K562 (cell line): ENCODE measurements at regions not wholly inside any gene's neighbourhood (a gene's known extent, or its start where the extent isn't known, plus 50 kb on each side); places are given as distances from the start of the nearest gene placed in this dataset.

Source experiments
- ATF3 ChIP-seq, 2 experiments: fragments of 450-650 bp in 1 of 2; sonication (generic) in 1 of 2; formaldehyde crosslinking in 1 of 2; IDR thresholded peaks in 1 of 2; conservative IDR thresholded peaks in 1 of 2; 2 replicates each; pipeline versions ENCODE4 v1.6.1 to v1.8.1; 2016 to 2023; ENCODE audit warnings: mild to moderate bottlenecking in 2 of 2, moderate library complexity in 2 of 2, inconsistent platforms in 1 of 2, missing genetic modification reagents in 1 of 2
- C11orf30 ChIP-seq: fragments of 450-650 bp; IDR thresholded peaks from 2 replicates; pipeline ENCODE4 v1.6.1; 2016; ENCODE audit warnings: low read depth, mild to moderate bottlenecking
- CEBPB ChIP-seq: fragments of 450-650 bp; IDR thresholded peaks from 2 replicates; pipeline ENCODE4 v1.6.1; 2016; ENCODE audit warnings: missing genetic modification characterization, missing compliant biosample characterization
- ETV1 ChIP-seq: fragments of 450-650 bp; conservative IDR thresholded peaks from 2 replicates; pipeline ENCODE4 v1.6.1; 2016; ENCODE audit warnings: missing genetic modification characterization, control low read depth, low read depth, missing compliant biosample characterization
- FUS ChIP-seq: fragments of 200-400 bp; formaldehyde crosslinking; optimal IDR thresholded peaks from 2 replicates; pipeline ENCODE3; 2017; ENCODE audit warnings: low read depth, low read length
- KDM2B ChIP-seq: fragments of 250-450 bp; sonication (Bioruptor Pico); IDR thresholded peaks from 2 replicates; pipeline ENCODE4 v1.8.0; 2021; ENCODE audit warnings: mild to moderate bottlenecking, moderate library complexity
- MBD2 ChIP-seq: sonication (generic); IDR thresholded peaks from 2 replicates; pipeline ENCODE4 v1.6.1; 2016; ENCODE audit warnings: low read depth, borderline replicate concordance
- NCOA2 ChIP-seq, 2 experiments: fragments of 450-650 bp; IDR thresholded peaks; 2 replicates each; pipeline ENCODE4 v1.6.1; 2018; ENCODE audit warnings: mild to moderate bottlenecking in 2 of 2, moderate library complexity in 1 of 2; ENCODE audit not compliant: partially characterized antibody in 2 of 2
- PPARD ChIP-seq: fragments of 250-450 bp; sonication (Bioruptor Pico); IDR thresholded peaks from 2 replicates; pipeline ENCODE4 v1.8.0; 2022; ENCODE audit warnings: inconsistent platforms, mild to moderate bottlenecking, moderate library complexity
- TCF15 ChIP-seq: fragments of 250-450 bp; sonication (Bioruptor Pico); IDR thresholded peaks from 2 replicates; pipeline ENCODE4 v1.8.0; 2022; ENCODE audit warnings: moderate library complexity, mild to moderate bottlenecking, inconsistent platforms
- ZFP36 ChIP-seq: fragments of 150-350 bp; IDR thresholded peaks from 2 replicates; pipeline ENCODE4 v1.6.1; 2018; ENCODE audit warnings: low read length, low read depth; ENCODE audit not compliant: partially characterized antibody
- ZNF586 ChIP-seq: fragments of 450-650 bp; formaldehyde crosslinking; conservative IDR thresholded peaks from 2 replicates; pipeline ENCODE4 v1.4.0; 2020; ENCODE audit warnings: mild to moderate bottlenecking, moderate library complexity
- TF ChIP-seq, protein P1 (sequence below): fragments of 250-450 bp; sonication (Bioruptor Pico); IDR thresholded peaks from 2 replicates; pipeline ENCODE4 v1.8.0; 2022; ENCODE audit warnings: moderate library complexity, mild to moderate bottlenecking, inconsistent platforms

GRCh38 chr1:5272325-5272724 lies 617.9 kb downstream of the AJAP1 start (continued):
- no peak for TF ChIP-seq PPARD (CRISPR knock-in tag)
- no peak for TF ChIP-seq TCF15 (CRISPR knock-in tag)
- TF ChIP-seq CEBPB (tag): no peak
- no peak for TF ChIP-seq C11orf30
- TF ChIP-seq MBD2: no peak
- TF ChIP-seq, protein P1, sequence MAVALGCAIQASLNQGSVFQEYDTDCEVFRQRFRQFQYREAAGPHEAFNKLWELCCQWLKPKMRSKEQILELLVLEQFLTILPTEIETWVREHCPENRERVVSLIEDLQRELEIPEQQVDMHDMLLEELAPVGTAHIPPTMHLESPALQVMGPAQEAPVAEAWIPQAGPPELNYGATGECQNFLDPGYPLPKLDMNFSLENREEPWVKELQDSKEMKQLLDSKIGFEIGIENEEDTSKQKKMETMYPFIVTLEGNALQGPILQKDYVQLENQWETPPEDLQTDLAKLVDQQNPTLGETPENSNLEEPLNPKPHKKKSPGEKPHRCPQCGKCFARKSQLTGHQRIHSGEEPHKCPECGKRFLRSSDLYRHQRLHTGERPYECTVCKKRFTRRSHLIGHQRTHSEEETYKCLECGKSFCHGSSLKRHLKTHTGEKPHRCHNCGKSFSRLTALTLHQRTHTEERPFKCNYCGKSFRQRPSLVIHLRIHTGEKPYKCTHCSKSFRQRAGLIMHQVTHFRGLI (CRISPR knock-in tag): no peak
- no peak for TF ChIP-seq ZNF586 (CRISPR knock-in tag)
- no peak for TF ChIP-seq KDM2B (CRISPR knock-in tag)
- no peak for TF ChIP-seq ZFP36
- TF ChIP-seq NCOA2 (IDR thresholded peaks at IDR 0.05; ENCODE audit: partially characterized antibody in 2 of 2): no peak
- TF ChIP-seq ETV1 (tag): no peak
- no peak for TF ChIP-seq FUS
- no peak for TF ChIP-seq ATF3 (IDR thresholded peaks at IDR 0.05)
- TF ChIP-seq ATF3 (CRISPR knock-in tag; conservative IDR thresholded peaks at IDR 0.05): no peak
